ENCODE measurements at regions not wholly inside any gene's neighbourhood (a gene's known extent, or its start where the extent isn't known, plus 50 kb on each side); places are given as distances from the start of the nearest gene placed in this dataset.

DNA sequence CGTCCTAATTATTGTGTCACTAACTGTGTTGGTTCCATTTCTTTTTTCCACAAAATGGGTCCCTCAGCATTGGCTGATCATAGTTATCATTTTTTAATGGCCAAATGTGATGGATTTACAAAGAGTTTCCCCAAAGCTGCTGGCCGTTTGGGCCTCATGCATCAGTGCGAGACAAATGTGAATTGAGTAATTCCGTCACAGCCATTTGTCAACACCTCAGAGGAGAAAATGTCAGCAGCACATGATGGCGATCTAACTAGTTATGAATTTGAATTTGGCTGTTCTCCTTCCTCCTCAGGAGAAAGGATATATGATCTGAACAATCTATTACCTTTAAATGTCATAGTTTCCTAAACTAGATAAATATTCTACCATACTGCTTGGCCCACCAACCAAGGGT lies 54.9 kb upstream of the SP3 start:
- Histone ChIP-seq H3K9me3 (replicated peaks; ENCODE audit: control insufficient read depth, insufficient read depth, low read length) (no peaks in the 10 kb centered on the region), H2AFZ (ENCODE audit: control insufficient read depth, low read depth, low read length) (no peak overlapping the region), H3K36me3 (ENCODE audit: control insufficient read depth in 2 of 2, insufficient read depth in 2 of 2, low read length in 1 of 2) (no peaks in the 10 kb centered on the region), H3K79me2 (ENCODE audit: control insufficient read depth, insufficient read depth, low read length) (no peaks in the 10 kb centered on the region), H3K4me2 (ENCODE audit: control insufficient read depth, insufficient read depth) (no peak overlapping the region), H3K27me3 (replicated peaks in 1 of 2; ENCODE audit: control insufficient read depth in 2 of 2, insufficient read depth in 2 of 2, low read length in 1 of 2) (no peaks in the 10 kb centered on the region), H3K27ac (ENCODE audit: control insufficient read depth, insufficient read depth) (no peak overlapping the region), H3K4me3 (no peak overlapping the region), H4K20me1 (ENCODE audit: control insufficient read depth, insufficient read depth) (no peaks in the 10 kb centered on the region), H3K4me1 (ENCODE audit: control insufficient read depth, insufficient read depth, low read length) (peaks cover 17% of the 10 kb centered on the region), H3K9ac (ENCODE audit: control insufficient read depth, insufficient read depth, low read length) (no peak overlapping the region)
- SMC1A ChIA-PET (ENCODE audit: uncharacterized antibody, unreplicated experiment), result no interaction called here
- ATAC-seq (no peak), DNase-seq (ENCODE audit: low read depth, low spot score) (no peak), FAIRE-seq (no peak)
- RAD21 ChIA-PET (ENCODE audit: unreplicated experiment), result no interaction called here
- intact Hi-C loops (cut with micrococcal nuclease; ENCODE audit: unreplicated experiment) (no loop called here), in situ Hi-C loops (cut with MboI) (no loop called here)
- CTCF ChIA-PET, result no interaction called here
- no TSS peak for BruUV-seq (replicated peaks)
- 92% methylated on average over 5 of the region's 5 CpGs for WGBS (ENCODE audit: insufficient coverage, insufficient replicate concordance, low lambda C conversion rate, missing lambda C conversion rate)
- TF ChIP-seq GABPA (IDR thresholded peaks at IDR 0.05; ENCODE audit: low read depth), result no peak
- TF ChIP-seq PRDM15 (CRISPR knock-in tag; IDR thresholded peaks at IDR 0.05), result no peak
- TF ChIP-seq CHD1 (IDR thresholded peaks at IDR 0.05; ENCODE audit: low read depth, low read length), result no peak
- TF ChIP-seq, protein P1, sequence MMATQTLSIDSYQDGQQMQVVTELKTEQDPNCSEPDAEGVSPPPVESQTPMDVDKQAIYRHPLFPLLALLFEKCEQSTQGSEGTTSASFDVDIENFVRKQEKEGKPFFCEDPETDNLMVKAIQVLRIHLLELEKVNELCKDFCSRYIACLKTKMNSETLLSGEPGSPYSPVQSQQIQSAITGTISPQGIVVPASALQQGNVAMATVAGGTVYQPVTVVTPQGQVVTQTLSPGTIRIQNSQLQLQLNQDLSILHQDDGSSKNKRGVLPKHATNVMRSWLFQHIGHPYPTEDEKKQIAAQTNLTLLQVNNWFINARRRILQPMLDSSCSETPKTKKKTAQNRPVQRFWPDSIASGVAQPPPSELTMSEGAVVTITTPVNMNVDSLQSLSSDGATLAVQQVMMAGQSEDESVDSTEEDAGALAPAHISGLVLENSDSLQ (IDR thresholded peaks at IDR 0.05), result no peak
- TF ChIP-seq, protein P2, sequence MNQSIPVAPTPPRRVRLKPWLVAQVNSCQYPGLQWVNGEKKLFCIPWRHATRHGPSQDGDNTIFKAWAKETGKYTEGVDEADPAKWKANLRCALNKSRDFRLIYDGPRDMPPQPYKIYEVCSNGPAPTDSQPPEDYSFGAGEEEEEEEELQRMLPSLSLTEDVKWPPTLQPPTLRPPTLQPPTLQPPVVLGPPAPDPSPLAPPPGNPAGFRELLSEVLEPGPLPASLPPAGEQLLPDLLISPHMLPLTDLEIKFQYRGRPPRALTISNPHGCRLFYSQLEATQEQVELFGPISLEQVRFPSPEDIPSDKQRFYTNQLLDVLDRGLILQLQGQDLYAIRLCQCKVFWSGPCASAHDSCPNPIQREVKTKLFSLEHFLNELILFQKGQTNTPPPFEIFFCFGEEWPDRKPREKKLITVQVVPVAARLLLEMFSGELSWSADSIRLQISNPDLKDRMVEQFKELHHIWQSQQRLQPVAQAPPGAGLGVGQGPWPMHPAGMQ (IDR thresholded peaks at IDR 0.05; ENCODE audit: borderline replicate concordance), result no peak
- TF ChIP-seq ATF2 (IDR thresholded peaks at IDR 0.05; ENCODE audit: low read length), result no peak
- POLR2A ChIA-PET, result no interaction called here

Data from GM12878 (cell line).